NCI-H2196 (cell line): ENCODE measurements at regions not wholly inside any gene's neighbourhood (a gene's known extent, or its start where the extent isn't known, plus 50 kb on each side); places are given as distances from the start of the nearest gene placed in this dataset.

ENCODE experiments used
- DNase-seq: peaks from one replicate; lab custom pipeline; 2025; ENCODE audit not compliant: unreplicated experiment; lab: John Stamatoyannopoulos, UW

DNA sequence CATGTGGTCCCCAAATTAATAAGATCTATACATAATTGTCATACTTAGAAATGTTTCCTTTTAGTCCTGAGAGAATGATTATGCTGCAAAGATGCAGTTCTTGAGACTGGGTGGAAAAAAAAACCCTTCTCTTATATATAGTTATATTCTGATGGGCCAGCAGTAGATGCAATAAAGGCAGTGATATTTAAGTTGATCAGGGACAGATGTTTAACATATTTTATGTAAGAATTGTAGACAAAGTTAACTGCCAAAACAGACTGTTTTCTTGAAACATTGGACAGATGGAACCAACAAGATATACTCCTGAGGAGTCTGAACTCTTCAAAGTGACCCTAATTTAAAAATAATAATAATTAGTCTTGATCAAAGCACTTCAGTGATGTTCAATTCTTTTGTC lies 172.0 kb upstream of the LRIG1 start:
- DNase-seq = no peak

DNA sequence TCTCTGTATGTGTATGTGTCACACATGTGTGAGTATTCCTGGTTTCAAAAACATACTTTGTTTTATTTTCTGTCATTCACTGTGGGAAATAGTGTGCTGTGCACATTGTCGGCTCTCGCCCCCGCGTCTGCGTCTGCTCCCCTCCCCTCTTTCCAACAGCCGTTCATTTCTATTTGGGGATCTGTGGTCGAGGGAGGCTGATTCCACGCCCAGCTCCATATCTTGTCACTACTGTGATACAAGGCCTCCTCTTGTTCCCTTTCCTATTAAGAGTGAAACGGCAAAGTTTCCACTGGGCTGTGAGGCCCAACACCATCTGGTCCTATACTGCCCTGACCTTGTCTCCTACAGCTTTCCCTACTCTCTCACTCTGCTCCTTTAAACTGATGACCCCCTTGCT lies 172.5 kb upstream of the LRIG1 start:
- no peak for DNase-seq

DNA sequence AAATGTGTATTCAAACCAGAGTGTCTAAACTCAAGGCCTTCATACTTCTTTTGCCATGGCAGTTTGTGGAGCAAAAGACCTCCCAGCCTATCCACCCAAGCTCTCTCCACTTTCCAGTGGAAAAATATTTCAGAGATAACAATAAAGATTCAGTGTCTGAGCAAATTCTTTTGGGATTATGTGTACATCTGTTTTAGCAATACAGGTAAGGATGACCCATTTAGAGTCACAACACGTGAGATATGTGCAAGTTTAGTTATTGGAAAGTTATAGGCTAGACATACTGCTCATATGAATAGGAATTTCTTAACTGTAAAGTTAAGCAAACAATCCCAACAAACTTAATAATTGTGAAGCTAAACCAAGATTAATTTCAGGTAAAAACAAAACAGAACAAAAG lies 174.5 kb upstream of the LRIG1 start:
- DNase-seq = no peak

DNA sequence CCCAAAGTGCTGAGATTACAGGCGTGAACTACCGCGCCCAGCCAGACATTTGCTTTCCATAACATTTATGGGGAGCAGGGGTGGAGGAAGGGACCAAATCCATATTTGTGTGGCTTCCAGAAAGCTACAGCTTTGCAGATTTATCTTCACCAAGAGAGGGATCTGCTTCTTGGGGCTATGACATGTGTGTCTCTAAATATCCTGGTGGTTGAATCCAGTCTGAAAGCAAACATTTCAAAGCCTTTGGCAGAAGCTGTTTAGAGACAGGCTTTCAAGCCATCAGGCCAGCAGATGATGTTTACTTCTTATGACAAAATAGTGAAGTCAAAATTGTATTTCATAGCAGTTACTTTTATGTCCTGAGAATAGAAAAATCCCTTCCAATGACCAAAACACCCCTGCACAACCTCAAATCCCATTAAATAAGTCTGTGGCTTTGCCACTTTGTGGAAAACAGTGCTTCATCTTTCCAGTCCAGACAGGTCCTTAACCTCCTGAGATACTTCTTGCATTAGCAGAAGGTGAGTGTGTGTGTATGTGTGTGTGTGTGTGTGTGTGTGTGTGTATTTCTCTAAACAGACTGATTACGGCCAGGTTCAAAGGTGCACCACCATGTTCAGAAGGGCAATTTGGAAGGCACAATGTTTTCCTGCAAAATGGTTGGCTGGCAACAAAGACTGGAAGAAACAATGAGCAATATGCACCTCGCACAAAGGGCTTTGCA lies 191.4 kb upstream of the LRIG1 start:
- no peak for DNase-seq

DNA sequence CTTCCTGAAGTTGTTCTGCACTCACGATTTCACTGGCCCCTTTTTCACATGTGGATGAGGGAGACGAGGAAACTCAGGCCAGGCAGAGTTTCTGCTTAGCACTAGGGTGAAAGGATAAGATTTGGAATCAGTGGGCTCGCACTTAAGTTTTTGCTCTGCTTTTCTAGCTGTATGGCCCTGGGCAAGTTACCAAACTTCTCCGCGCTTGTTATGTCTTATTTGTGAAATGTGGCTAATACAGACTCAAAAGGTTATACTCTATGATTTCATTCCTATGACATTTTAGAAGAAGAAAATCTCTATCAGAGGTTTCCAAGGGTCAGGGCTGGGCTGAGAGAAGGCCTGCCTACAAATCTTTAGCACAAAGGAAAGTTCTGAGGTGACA lies 191.9 kb upstream of the LRIG1 start:
- no peak for DNase-seq

DNA sequence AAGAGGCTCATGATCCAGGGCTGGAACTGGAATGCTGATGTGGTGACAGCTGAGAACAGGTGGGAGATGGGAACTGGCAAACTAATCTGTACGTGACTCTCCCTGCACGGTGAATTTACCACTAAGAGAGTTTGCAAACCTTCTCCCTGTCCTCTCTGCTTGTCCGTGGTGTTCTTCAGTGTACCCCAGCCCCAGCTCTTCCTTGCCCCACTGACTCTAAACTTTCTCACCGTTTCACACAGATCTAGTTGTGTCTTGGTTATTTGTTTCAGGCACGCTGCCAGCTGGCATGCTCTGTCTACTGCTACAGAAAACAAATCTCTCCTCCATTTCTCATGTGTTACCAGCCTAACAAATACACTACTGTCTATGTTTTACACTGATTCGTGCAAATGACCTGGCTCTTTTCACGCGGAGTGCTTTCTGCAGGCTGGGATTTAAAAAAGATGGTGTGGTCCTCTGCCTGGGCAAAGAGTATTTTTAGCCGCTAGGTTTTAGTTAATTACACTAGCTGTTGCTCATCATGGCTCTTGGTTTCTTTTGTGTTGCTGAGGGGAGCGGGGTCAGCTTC lies 192.7 kb upstream of the LRIG1 start:
- DNase-seq = no peak

DNA sequence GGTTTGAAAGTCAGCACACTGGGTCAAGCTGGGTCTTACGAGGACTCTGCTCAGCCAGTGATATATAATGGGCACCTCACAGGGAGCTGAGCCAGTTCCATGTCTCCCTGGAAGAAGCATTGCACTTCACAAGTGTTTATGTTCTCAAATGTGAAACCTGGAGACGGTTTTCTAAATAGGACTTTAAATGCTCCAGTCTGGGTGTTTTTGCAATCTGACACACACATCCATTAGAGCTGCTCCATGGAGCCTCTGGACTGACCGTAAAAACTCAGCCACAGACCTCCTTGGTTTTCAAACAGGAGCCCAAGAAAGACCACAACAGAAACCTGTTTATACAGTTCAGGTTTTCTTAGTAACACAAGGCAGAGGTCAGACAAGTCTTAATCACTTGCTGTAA lies 201.3 kb upstream of the LRIG1 start:
- DNase-seq = no peak

DNA sequence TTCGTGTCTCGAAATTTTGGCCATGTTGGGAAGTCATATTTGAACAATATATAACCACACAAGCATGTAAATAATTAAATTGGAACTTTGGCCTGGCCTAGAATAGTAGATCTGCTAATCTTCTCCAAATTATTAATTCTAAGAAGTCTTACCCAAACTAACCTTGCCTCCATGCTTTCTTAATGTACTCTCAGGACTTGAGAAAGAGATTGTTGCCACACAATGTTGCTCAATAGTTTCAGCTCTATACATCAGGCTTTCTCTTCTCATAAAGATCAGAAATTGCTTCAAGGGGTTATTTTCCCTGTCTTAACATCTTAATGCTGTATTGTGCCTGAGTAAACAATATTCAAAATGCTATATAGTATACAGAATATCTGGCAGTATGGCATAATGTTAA lies 202.7 kb upstream of the LRIG1 start:
- DNase-seq = no peak

DNA sequence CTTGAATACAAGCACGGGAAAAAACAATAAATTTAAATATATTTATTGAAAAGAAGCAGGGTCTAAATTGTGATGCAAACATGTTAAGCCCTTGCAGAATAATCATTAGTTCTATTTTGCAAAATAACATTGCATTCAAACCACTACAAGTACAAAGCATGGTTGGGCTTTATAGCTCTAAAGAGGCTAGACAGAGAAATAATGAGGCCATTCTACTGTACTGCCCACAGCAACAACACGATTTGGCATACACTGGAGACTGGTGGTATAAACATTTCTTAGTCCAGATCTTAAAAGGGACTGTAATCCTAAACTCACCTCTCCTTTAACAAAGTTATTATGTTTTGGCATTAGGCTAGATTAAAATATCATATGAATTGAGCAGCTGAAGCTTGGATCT lies 204.3 kb upstream of the LRIG1 start:
- no peak for DNase-seq

DNA sequence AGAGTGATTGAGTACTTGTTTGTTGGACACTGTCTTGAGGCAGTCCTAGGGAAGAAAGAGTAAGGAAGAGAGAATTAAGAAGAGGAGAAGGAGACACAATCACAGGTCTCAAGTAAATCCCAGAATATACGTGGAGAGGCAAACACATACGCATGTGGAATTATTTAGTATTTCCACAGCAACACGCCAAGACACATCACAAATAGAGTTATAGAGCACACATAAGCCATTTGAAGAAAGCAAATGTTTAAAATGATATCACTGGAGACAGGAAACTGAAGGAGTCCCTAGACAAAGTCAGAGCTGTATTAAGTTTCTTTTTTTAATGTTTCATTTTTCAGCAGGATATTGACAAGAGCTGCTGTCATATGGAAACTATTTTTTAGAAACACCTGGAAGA lies 206.1 kb upstream of the LRIG1 start:
- no peak for DNase-seq

DNA sequence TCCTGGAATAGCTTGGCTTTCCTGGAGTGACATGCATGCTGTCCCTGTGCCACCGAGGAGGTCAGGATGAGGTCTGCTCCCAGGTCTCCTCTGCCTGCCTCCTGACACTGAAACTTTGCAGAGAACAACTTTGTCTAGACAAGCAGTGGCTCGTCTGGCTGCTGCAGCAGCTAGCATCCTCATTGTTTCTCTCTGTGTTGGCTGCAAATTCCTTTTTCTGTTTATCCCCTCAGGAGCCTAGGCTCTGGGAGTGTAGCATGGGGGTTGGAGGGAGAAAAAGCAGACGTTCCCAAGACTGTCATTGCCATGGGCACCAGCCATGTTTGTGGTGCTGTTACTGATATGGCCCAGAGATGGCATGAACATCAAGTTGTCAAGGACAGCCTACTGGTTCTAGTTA lies 208.7 kb upstream of the LRIG1 start:
- DNase-seq = no peak

DNA sequence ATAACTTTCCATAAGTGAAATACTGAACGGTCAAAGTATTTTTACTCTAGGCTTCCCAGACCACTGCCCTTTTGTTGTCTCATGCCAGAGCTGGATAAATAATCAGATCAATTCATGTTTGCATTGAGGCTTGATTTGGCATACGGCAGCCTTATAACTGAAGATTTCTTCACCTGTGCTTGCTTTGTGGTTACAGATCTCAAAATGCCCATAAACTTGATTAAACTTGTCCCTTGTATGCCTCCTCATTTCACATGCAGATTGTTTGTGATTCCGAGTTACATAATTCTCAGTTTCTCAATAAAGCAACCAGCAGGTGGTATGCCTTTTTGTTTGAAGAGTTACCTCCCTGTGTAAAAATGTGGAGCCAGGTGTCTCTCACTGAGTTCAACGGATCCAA lies 211.4 kb upstream of the LRIG1 start:
- peak; percentile 6 for DNase-seq

DNA sequence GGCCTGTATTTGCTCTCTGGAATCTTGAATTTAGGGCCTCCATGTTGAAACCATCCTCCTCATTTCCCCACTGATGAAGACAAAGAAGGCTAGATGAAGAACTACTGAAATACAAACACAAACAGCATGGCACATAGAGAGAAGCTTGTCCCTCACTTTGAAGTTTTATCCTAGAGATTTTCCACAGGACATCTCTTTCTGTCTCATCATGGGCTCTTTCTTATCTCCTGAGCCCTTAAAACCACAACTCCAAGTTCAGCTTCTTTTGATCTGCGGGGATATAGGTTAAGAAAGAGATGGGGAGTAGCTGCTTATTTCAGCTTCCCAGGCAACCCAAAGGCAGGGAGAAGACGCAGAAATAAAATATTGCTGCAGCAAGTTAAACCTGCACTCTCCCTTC lies 213.1 kb upstream of the LRIG1 start:
- no peak for DNase-seq

DNA sequence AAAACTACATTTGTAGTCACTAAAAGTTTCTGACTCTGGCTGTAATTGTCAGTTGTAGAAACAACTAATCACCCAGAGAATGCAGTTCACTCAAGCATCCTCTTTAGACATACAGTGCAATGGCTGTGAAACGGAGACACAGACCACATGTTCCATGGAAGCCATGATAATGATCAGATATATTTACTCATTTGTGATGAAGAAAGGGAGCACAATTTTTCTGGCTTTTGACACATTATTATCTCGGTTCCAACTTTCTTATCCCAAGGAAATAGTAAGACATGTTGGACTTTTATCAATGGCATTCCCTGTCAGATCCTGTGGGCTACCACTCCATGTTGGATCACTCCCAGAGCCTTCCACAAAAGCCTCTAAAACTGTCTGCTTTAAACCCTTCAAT lies 215.0 kb upstream of the LRIG1 start:
- DNase-seq = no peak

DNA sequence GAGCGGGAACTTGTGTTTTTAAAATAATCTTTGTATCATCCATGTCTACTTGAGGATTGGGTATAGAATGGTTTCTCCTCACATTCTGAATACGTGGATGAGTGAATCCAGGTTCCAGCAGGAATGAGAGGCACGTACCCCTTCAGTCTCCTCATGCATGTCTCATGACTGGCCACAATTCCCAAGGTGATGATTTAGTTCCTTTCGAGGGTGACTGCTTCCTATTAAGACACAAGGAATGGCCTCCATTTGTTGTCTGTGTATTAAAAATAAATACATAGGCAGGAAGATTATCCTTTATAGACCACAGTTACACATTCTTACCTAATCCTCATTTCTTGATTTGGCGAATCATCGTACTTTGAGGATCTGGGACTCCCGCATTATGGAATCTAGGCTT lies 217.0 kb upstream of the LRIG1 start:
- DNase-seq = no peak

DNA sequence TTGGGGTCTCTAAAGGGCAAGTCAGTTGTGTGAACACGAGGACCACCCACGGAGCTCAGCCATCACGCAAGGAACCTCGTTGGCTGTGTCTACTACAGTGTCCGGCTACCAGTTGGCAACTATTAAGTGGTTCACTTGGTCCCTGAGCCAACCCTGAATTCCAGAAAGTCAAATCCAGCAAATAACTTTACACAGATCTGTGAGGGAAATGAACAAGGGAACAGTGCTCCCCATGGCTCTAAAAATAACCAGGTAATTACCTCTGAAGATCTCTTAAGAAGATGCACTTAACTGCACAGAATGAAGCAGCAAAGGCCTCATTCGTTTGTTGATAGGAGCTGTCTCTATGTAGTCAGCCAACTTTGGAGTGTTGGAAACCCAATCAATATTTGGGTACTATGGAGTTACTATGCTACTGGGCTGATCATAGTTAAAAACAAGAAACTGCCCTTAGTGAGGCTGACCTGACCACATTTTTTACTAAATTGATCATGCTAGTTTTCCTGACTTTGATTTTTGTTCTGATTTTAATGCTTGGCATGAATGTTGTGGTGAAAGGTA lies 219.1 kb upstream of the LRIG1 start:
- no peak for DNase-seq

DNA sequence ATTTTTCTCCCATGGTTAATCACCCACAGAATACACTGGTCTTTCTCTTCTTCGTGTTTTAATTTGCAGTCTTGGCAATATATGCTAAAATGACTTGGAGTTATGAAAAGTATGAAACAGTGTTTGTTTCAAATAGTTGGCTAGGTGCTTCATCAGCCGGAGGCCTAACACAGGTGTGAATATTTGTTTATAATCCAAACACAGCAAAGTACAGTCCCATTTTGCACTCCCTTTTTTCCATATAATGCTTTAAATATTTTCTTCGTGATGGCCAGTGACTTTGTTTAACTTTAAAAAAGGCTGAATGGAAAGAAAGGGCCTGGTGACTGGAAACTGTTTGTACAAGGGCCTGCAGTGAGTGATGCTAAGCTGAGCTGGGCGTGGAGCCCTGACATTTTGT lies 219.7 kb upstream of the LRIG1 start:
- DNase-seq = no peak

DNA sequence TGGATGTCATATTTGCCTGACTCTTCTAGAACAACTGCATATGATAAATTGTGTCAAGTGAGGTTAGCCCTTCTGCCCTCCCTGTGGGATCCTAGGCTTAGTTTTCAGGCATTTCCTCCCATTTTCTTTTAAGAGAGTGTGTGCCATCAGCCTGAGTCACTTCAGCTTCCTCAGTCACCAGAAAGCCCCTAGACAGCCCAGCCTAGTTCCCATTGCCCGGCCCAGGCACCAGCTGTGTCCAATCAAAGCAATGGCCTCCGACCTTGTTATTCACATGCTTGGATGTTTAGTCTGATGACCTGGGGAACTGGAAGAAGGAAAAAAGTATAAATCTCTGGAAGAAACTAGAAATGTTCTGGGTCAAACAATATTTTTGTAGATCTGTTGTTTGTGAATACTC lies 221.9 kb upstream of the LRIG1 start:
- no peak for DNase-seq

DNA sequence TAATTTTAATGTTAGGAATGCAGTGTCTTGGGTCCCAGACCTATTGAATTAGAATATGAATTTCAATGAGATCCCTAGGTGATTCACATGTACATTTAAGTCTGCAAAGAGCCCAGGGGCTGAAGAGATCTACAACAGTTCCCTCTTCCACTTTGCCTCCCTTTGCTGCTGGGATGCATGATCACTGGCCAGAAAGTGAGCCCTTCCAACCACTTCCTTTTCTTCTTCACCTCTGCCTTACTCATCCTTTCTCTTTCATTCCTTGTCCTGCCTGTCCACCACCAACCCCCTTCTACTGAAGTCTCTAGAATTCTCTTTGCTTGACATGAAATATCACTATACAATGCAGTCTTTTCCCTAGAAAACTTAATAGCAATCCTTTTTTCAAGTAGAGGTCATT lies 222.4 kb upstream of the LRIG1 start:
- no peak for DNase-seq

DNA sequence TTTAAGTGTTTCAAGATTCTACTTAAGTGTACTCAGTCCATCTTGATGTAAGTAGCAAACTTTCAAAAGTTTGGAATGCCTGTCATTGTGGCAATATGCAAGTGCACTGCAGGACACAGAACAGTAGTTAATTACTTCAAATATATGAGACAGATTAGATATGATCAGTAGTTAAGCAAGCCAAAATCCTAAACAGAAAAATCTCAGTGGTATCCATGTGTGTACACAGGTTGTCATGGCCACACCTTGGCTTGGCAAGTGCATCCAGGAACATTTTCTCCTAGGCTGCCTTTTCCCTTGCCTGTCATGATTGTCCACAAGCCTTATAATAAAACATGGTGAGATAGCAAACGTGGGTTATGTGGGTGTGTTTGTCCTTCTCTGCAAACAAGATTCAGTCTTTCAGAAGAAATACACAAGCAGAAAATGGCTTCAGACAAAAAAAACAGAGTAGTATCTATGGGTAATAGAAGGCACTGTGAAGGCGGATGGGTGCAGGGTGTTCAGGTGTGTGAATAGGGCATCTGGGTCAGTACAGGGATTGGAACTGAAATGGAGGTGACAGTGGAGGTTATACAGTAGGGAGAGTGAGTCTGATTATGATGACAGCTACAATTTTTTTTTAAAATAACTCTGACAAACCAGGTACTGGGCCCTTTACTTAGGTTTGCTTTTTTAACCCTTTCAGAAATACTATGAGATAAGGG lies 229.0 kb upstream of the LRIG1 start:
- no peak for DNase-seq

DNA sequence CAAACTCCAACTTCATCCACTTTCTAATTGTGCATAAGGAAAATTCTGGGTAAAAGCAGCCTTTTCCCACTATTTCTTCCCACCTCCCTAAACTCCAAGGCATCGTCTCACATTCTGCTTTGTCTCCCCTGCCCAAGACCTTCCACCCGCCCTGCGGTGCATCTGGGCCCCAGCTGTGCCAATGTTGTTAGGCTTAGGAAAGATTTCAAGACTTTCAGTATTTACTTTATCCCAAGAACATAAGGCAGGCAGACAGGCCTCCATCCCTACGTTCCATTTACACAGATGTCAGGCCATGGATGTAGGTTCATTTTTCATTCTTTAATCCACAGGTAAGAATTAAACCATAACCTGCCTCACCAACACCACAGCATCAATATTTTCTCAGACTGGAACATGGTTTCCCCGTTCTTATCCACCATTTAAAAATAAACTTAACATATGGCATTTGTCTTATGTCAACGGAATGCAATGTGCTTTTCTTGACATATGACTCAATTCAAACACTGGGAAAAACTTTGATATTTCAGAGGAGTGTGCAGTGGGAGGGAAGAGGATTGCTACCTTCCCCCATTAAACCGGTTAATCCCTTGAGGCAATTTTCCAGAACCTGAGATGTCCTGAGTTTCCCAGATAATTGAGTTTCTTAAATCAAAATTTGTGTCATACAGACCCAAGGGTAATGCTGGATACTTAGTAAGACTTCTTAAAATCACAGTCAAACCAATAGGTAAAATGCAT lies 238.0 kb upstream of the LRIG1 start:
- no peak for DNase-seq

DNA sequence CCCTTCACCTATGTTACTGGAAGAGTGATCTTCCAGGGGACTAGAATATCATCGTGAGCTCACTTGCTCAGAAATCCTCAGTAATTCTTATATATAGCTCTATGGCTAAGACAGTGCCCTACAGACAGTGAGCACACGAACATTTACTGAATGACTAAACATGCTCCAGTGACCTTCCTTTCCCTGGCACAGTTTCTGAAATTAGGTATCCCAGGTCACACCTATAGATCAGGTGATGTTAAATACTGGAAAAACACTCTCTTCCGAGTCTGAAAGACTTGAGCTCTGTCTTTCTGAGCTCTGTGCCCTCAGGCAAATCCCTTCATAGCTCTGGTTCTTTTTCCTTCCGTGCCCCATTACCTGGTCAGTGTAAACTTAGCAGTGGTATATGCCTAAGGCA lies 239.4 kb upstream of the LRIG1 start:
- DNase-seq = no peak
